ENCODE measurements at regions not wholly inside any gene's neighbourhood (a gene's known extent, or its start where the extent isn't known, plus 50 kb on each side); places are given as distances from the start of the nearest gene placed in this dataset.

DNA sequence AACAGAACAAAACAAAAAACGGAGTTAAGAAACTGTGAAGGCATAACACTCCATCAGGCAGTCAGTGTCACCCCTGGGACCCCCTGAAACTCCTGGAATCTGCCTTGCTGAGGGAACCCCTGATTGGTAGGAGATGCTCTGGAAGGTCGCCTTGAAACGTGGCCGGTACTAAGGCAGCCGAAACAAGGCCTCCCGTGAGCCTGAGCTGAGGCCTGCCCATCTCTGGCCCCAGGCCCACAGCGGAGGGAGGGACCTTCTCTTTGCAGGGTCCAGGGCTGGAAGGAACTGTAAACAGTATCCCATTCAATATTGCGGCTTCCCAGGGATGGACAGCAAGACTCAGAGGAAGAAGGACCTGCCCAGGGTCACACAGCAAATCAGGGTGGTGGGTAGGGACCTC, 155.7 kb downstream of the INHBB start:
- ATAC-seq: no peak
- 17% methylated on average over 8 of the region's 8 CpGs for WGBS (ENCODE audit: insufficient coverage, insufficient replicate concordance, low lambda C conversion rate, missing lambda C conversion rate)
- no peak overlapping the region for H3K4me2 ChIP-seq (ENCODE audit: control insufficient read depth, insufficient read depth)
- no peak overlapping the region for H3K4me3 ChIP-seq
- no peaks in the 10 kb centered on the region for H4K20me1 ChIP-seq (ENCODE audit: control insufficient read depth, insufficient read depth)
- POLR2A ChIA-PET: no interaction called here
- H3K79me2 ChIP-seq (ENCODE audit: control insufficient read depth, insufficient read depth, low read length): no peaks in the 10 kb centered on the region
- FAIRE-seq: no peak
- CTCF ChIA-PET: no interaction called here
- no peaks in the 10 kb centered on the region for H3K4me1 ChIP-seq (ENCODE audit: control insufficient read depth, insufficient read depth, low read length)
- no peaks in the 10 kb centered on the region for H3K36me3 ChIP-seq (ENCODE audit: control insufficient read depth in 2 of 2, insufficient read depth in 2 of 2, low read length in 1 of 2)
- H3K27me3 ChIP-seq (replicated peaks in 1 of 2; ENCODE audit: control insufficient read depth in 2 of 2, insufficient read depth in 2 of 2, low read length in 1 of 2): peaks cover 0 to 9% of the 10 kb centered on the region in 2 experiments; a peak in 3 of 4 replicates
- H3K9me3 ChIP-seq (replicated peaks; ENCODE audit: control insufficient read depth, insufficient read depth, low read length): no peaks in the 10 kb centered on the region
- RAD21 ChIA-PET (ENCODE audit: unreplicated experiment): no interaction called here
- H2AFZ ChIP-seq (ENCODE audit: control insufficient read depth, low read depth, low read length): no peak overlapping the region
- in situ Hi-C loops (cut with MboI): no loop called here
- no peak overlapping the region for H3K27ac ChIP-seq (ENCODE audit: control insufficient read depth, insufficient read depth)
- SMC1A ChIA-PET (ENCODE audit: uncharacterized antibody, unreplicated experiment): no interaction called here
- no peak for DNase-seq (ENCODE audit: low read depth, low spot score)
- no peak overlapping the region for H3K9ac ChIP-seq (ENCODE audit: control insufficient read depth, insufficient read depth, low read length)
- BruUV-seq (replicated peaks): no TSS peak
- intact Hi-C loops (cut with micrococcal nuclease; ENCODE audit: unreplicated experiment): no loop called here
- TF ChIP-seq KAT2A (conservative IDR thresholded peaks at IDR 0.05; ENCODE audit: control insufficient read depth, low read depth, low read length) (no peak), NFYA (IDR thresholded peaks at IDR 0.05; ENCODE audit: borderline replicate concordance, low read depth, low read length) (no peak), SMC3 (IDR thresholded peaks at IDR 0.05; ENCODE audit: borderline replicate concordance, low read length) (no peak), GATAD2B (conservative IDR thresholded peaks at IDR 0.05; ENCODE audit: low read depth) (no peak), RAD21 (IDR thresholded peaks at IDR 0.05; ENCODE audit: insufficient read depth, low read depth, low read length) (no peak), BCLAF1 (IDR thresholded peaks at IDR 0.05) (no peak), REST (IDR thresholded peaks at IDR 0.05; ENCODE audit: low read depth, low read length) (no peak), NR2C2 (IDR thresholded peaks at IDR 0.05; ENCODE audit: borderline replicate concordance, control insufficient read depth, insufficient read length, low read depth) (no peak), CHD2 (IDR thresholded peaks at IDR 0.05; ENCODE audit: borderline replicate concordance, low read depth, low read length) (no peak), CHD1 (IDR thresholded peaks at IDR 0.05; ENCODE audit: low read depth, low read length) (no peak), ZZZ3 (IDR thresholded peaks at IDR 0.05; ENCODE audit: control insufficient read depth, insufficient read length, low read depth) (no peak), HDAC6 (IDR thresholded peaks at IDR 0.05; ENCODE audit: unreplicated experiment) (no peak), MTA2 (IDR thresholded peaks at IDR 0.05; ENCODE audit: low read depth) (no peak), STAT3 (IDR thresholded peaks at IDR 0.05; ENCODE audit: low read depth, low read length) (no peak), SIN3A (IDR thresholded peaks at IDR 0.05; ENCODE audit: low read depth, low read length) (no peak), JUNB (IDR thresholded peaks at IDR 0.05) (no peak)
- TF ChIP-seq, protein P1, sequence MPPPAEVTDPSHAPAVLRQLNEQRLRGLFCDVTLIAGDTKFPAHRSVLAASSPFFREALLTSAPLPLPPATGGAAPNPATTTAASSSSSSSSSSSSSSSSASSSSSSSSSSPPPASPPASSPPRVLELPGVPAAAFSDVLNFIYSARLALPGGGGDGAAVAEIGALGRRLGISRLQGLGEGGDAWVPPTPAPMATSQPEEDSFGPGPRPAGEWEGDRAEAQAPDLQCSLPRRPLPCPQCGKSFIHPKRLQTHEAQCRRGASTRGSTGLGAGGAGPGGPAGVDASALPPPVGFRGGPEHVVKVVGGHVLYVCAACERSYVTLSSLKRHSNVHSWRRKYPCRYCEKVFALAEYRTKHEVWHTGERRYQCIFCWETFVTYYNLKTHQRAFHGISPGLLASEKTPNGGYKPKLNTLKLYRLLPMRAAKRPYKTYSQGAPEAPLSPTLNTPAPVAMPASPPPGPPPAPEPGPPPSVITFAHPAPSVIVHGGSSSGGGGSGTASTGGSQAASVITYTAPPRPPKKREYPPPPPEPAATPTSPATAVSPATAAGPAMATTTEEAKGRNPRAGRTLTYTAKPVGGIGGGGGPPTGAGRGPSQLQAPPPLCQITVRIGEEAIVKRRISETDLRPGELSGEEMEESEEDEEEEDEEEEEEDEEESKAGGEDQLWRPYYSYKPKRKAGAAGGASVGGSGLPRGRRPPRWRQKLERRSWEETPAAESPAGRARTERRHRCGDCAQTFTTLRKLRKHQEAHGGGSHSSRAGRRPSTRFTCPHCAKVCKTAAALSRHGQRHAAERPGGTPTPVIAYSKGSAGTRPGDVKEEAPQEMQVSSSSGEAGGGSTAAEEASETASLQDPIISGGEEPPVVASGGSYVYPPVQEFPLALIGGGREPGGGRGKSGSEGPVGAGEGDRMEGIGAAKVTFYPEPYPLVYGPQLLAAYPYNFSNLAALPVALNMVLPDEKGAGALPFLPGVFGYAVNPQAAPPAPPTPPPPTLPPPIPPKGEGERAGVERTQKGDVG (CRISPR knock-in tag; IDR thresholded peaks at IDR 0.05): no peak

All from GM12878 (cell line).